DOHH2 (cell line): ENCODE measurements at regions not wholly inside any gene's neighbourhood (a gene's known extent, or its start where the extent isn't known, plus 50 kb on each side); places are given as distances from the start of the nearest gene placed in this dataset.

Experiments used
- H3F3A ChIP-seq: fragments of 200-600 bp; sonication (generic), shearing (Covaris generic); 2 replicates; pipeline ENCODE4 v1.6.0; 2016; ENCODE audit warnings: antibody characterized with exemption, mild to moderate bottlenecking; ENCODE audit not compliant: control insufficient read depth, insufficient read depth
- H3K27ac ChIP-seq: fragments of 200-600 bp; sonication (generic); 2 replicates; pipeline ENCODE4 v1.5.1; 2014; ENCODE audit warnings: low read depth, mild to moderate bottlenecking, low read length, moderate library complexity
- H3K27me3 ChIP-seq: fragments of 200-600 bp; sonication (generic); 2 replicates; pipeline ENCODE4 v1.6.1; 2014; ENCODE audit warnings: mild to moderate bottlenecking, low read length, mixed read lengths; ENCODE audit not compliant: control insufficient read depth
- H3K36me3 ChIP-seq: fragments of 200-600 bp; sonication (generic); 2 replicates; pipeline ENCODE4 v1.6.1; 2014; ENCODE audit warnings: mild to moderate bottlenecking, low read length, moderate library complexity, mixed read lengths; ENCODE audit not compliant: control insufficient read depth
- H3K4me1 ChIP-seq: fragments of 200-600 bp; sonication (generic); 2 replicates; pipeline ENCODE4 v1.6.1; 2014; ENCODE audit warnings: mild to moderate bottlenecking, low read length, mixed read lengths; ENCODE audit not compliant: control insufficient read depth
- H3K4me2 ChIP-seq: fragments of 200-600 bp; sonication (generic); 2 replicates; pipeline ENCODE4 v1.6.0; 2014; ENCODE audit warnings: mild to moderate bottlenecking, low read length, moderate library complexity
- H3K4me3 ChIP-seq: fragments of 200-600 bp; sonication (generic); 2 replicates; pipeline ENCODE4 v1.5.1; 2014; ENCODE audit warnings: mild to moderate bottlenecking, low read length, mixed read lengths
- H3K79me2 ChIP-seq: fragments of 200-600 bp; sonication (generic); 2 replicates; pipeline ENCODE4 v1.6.1; 2014; ENCODE audit warnings: mild to moderate bottlenecking, low read length, mixed read lengths; ENCODE audit not compliant: control insufficient read depth
- H3K9me2 ChIP-seq: fragments of 200-600 bp; sonication (generic); replicated peaks from 2 replicates; pipeline ENCODE4 v1.6.1; 2014; ENCODE audit warnings: mild to moderate bottlenecking, low read length, mixed read lengths; ENCODE audit not compliant: control insufficient read depth
- H3K9me3 ChIP-seq: fragments of 200-600 bp; sonication (generic); 2 replicates; pipeline ENCODE4 v1.6.1; 2014; ENCODE audit warnings: antibody characterized with exemption, low read length, mixed read lengths; ENCODE audit not compliant: control insufficient read depth, insufficient read depth
- H4K20me1 ChIP-seq: fragments of 200-600 bp; sonication (generic); 2 replicates; pipeline ENCODE4 v1.6.0; 2014; ENCODE audit warnings: low read depth, mild to moderate bottlenecking, antibody characterized with exemption, low read length, moderate library complexity; ENCODE audit not compliant: control insufficient read depth, insufficient read depth
- EZH2phosphoT487 ChIP-seq: fragments of 200-600 bp; sonication (generic); IDR thresholded peaks from 2 replicates; pipeline ENCODE4 v1.6.1; 2017; ENCODE audit warnings: borderline replicate concordance, mild to moderate bottlenecking, antibody characterized with exemption, low read length, moderate library complexity, mixed read lengths
- TF ChIP-seq, protein P1 (sequence below): fragments of 200-600 bp; sonication (generic); IDR thresholded peaks from one replicate; pipeline ENCODE4 v1.5.1; 2014; ENCODE audit warnings: antibody characterized with exemption, mild to moderate bottlenecking, low read depth, low read length; ENCODE audit not compliant: poor library complexity, severe bottlenecking

DNA sequence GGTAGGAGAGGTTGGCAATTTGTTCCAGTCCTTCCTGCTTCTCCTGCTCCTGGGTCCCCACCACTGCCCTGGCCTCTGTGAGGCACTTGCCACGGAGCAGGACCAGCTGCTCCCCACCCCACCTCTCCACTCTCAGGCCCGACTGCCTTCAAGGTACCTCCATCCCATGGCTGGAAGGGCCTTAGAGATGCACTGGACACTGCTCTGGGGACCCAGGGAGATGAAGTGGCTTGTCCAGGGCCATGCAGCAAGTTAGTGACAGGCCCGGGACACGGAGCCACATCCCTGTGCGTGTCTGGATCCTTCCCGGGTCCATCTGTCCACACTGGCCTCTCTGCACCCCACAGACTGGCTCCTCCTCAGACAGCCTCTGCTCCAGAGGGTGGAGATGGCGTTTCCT lies 105.3 kb downstream of the CPZ start:
- H3K4me3 ChIP-seq, result no peak overlapping the region
- no peaks in the 10 kb centered on the region for H3K9me3 ChIP-seq
- no peak overlapping the region for H3K4me2 ChIP-seq
- no peaks in the 10 kb centered on the region for H3K79me2 ChIP-seq
- H3K27ac ChIP-seq, result no peak overlapping the region
- no peaks in the 10 kb centered on the region for H3K4me1 ChIP-seq
- no peaks in the 10 kb centered on the region for H3K36me3 ChIP-seq
- TF ChIP-seq, protein P1, sequence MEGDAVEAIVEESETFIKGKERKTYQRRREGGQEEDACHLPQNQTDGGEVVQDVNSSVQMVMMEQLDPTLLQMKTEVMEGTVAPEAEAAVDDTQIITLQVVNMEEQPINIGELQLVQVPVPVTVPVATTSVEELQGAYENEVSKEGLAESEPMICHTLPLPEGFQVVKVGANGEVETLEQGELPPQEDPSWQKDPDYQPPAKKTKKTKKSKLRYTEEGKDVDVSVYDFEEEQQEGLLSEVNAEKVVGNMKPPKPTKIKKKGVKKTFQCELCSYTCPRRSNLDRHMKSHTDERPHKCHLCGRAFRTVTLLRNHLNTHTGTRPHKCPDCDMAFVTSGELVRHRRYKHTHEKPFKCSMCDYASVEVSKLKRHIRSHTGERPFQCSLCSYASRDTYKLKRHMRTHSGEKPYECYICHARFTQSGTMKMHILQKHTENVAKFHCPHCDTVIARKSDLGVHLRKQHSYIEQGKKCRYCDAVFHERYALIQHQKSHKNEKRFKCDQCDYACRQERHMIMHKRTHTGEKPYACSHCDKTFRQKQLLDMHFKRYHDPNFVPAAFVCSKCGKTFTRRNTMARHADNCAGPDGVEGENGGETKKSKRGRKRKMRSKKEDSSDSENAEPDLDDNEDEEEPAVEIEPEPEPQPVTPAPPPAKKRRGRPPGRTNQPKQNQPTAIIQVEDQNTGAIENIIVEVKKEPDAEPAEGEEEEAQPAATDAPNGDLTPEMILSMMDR, result no peak
- TF ChIP-seq EZH2phosphoT487, result no peak
- no peaks in the 10 kb centered on the region for H4K20me1 ChIP-seq
- H3F3A ChIP-seq, result no peaks in the 10 kb centered on the region
- no peaks in the 10 kb centered on the region for H3K9me2 ChIP-seq
- H3K27me3 ChIP-seq, result no peaks in the 10 kb centered on the region

DNA sequence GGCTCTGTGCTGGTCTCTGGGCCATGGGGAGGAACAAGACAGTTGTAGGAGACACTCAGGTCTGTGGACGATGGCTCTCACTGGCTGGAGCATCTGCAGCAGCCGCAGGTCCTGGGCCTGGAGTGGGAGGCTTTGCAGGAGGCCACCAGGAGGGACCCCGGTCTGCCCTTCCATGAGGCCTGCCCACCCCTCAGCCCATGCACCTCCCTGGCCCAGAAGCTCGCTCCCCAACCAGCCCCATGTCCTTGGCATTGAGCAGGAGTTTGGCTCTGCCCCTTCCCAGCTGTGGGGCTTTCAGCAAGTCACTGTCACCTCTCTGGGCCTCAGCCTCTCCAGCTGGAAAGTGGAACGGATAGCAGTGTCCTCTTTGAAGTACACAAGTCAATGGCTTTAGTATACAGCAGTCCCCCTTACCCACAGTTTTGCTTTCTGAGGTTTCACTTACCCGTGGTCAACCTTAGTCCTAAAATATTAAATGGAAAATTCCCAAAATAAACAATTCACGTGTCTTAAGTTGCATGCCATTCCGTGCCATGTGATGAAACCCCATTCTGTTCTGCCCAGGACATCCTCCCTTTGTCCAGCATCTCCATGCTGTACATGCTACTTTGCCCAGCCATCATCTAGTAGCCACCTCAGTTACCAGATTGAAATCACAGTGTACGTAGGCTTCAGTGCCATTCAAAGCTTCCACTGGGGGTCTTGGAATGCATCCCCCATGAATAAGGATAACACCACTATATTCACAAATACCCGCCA lies 104.0 kb downstream of the CPZ start:
- H3K27me3 ChIP-seq, result no peaks in the 10 kb centered on the region
- no peaks in the 10 kb centered on the region for H3K9me2 ChIP-seq
- no peaks in the 10 kb centered on the region for H4K20me1 ChIP-seq
- no peak overlapping the region for H3K27ac ChIP-seq
- H3K4me3 ChIP-seq, result no peak overlapping the region
- H3K4me2 ChIP-seq, result no peak overlapping the region
- no peaks in the 10 kb centered on the region for H3K4me1 ChIP-seq
- no peaks in the 10 kb centered on the region for H3K9me3 ChIP-seq
- TF ChIP-seq, protein P1, result no peak
- no peak for TF ChIP-seq EZH2phosphoT487
- H3K79me2 ChIP-seq, result no peaks in the 10 kb centered on the region
- no peaks in the 10 kb centered on the region for H3K36me3 ChIP-seq
- H3F3A ChIP-seq, result no peaks in the 10 kb centered on the region

DNA sequence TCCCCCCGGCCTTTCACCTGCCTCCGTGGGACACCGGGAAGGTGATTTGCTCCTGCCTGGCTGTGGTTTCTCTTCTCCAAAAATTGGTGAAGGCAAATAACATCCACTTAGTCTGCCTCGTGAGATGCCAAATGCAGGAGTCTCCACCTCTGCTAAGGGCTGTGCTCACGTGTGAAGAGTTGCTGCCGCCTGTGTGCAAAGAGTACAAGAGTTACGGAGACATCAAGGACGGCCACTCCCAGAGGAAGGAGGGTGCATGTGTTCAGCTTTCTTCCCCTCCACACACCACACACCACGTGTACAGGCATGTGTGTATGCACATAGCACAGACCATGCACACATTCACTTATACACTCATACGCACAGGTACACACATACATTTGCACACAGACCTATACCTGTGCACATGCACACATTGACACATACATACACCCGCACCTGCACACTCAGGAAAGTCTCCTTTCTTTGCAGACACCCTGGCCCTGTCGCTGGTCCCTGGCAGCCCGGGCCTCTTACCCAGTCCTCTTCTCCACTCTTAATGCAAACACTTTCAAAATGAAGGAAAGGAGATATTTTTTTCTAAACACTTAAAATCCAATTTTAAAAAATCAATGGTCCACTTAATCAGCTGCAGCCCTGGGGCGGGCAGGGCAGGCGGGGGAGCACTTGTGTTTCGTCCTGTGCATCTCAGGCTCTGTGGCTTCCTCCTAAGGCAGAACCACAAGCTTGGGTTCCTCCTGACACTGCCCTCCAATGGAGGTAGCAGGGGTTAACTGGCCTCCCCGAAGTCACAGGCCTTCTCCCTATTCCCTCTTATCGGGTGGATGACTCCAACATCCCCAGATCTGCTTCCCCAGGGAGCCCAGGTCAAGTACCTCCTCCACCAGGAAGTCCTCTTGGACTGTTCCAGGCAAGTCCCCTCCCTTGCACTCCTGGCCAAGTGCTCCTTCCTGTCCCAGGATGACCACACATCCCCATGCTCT lies 103.0 kb downstream of the CPZ start:
- Histone ChIP-seq H3K4me2 (no peak overlapping the region), H3K9me2 (no peaks in the 10 kb centered on the region), H3K9me3 (no peaks in the 10 kb centered on the region), H3K27me3 (no peaks in the 10 kb centered on the region), H3K4me3 (no peak overlapping the region), H3K4me1 (no peaks in the 10 kb centered on the region), H3K27ac (no peak overlapping the region), H4K20me1 (no peaks in the 10 kb centered on the region), H3K79me2 (no peaks in the 10 kb centered on the region), H3F3A (no peaks in the 10 kb centered on the region), H3K36me3 (no peaks in the 10 kb centered on the region)
- TF ChIP-seq, protein P1, result no peak
- TF ChIP-seq EZH2phosphoT487, result no peak
